ENCODE measurements at regions not wholly inside any gene's neighbourhood (a gene's known extent, or its start where the extent isn't known, plus 50 kb on each side); places are given as distances from the start of the nearest gene placed in this dataset.

- no peaks in the 10 kb centered on the region for H3K27me3 ChIP-seq (ENCODE audit: insufficient read depth, low read depth, low read length)
- H3K27ac ChIP-seq (ENCODE audit: low read length): no peak overlapping the region
- no peaks in the 10 kb centered on the region for H3K79me2 ChIP-seq (replicated peaks; ENCODE audit: insufficient read depth, low read length)
- H3K4me3 ChIP-seq (ENCODE audit: low read length): no peak overlapping the region
- TF ChIP-seq EP300 (conservative IDR thresholded peaks at IDR 0.05; ENCODE audit: poor library complexity, severe bottlenecking): no peak
- no peak for TF ChIP-seq CTCF (IDR thresholded peaks at IDR 0.05; ENCODE audit: poor library complexity, severe bottlenecking)
- TF ChIP-seq, protein P1, sequence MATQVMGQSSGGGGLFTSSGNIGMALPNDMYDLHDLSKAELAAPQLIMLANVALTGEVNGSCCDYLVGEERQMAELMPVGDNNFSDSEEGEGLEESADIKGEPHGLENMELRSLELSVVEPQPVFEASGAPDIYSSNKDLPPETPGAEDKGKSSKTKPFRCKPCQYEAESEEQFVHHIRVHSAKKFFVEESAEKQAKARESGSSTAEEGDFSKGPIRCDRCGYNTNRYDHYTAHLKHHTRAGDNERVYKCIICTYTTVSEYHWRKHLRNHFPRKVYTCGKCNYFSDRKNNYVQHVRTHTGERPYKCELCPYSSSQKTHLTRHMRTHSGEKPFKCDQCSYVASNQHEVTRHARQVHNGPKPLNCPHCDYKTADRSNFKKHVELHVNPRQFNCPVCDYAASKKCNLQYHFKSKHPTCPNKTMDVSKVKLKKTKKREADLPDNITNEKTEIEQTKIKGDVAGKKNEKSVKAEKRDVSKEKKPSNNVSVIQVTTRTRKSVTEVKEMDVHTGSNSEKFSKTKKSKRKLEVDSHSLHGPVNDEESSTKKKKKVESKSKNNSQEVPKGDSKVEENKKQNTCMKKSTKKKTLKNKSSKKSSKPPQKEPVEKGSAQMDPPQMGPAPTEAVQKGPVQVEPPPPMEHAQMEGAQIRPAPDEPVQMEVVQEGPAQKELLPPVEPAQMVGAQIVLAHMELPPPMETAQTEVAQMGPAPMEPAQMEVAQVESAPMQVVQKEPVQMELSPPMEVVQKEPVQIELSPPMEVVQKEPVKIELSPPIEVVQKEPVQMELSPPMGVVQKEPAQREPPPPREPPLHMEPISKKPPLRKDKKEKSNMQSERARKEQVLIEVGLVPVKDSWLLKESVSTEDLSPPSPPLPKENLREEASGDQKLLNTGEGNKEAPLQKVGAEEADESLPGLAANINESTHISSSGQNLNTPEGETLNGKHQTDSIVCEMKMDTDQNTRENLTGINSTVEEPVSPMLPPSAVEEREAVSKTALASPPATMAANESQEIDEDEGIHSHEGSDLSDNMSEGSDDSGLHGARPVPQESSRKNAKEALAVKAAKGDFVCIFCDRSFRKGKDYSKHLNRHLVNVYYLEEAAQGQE (IDR thresholded peaks at IDR 0.05; ENCODE audit: borderline replicate concordance): no peak
- TF ChIP-seq MXI1 (conservative IDR thresholded peaks at IDR 0.05; ENCODE audit: poor library complexity, severe bottlenecking): no peak
- TF ChIP-seq TAF1 (IDR thresholded peaks at IDR 0.05; ENCODE audit: low read depth): no peak
- TF ChIP-seq POLR2AphosphoS5 (IDR thresholded peaks at IDR 0.05): no peak
- TF ChIP-seq EZH2 (IDR thresholded peaks at IDR 0.05; ENCODE audit: borderline replicate concordance, insufficient read depth, low read length, poor library complexity, severe bottlenecking): no peak
- TF ChIP-seq RAD21 (conservative IDR thresholded peaks at IDR 0.05): no peak
- no peak for TF ChIP-seq SMC3 (conservative IDR thresholded peaks at IDR 0.05; ENCODE audit: poor library complexity)
- no peak overlapping the region for H3K9ac ChIP-seq (ENCODE audit: low read length)
- no peaks in the 10 kb centered on the region for H3K9me3 ChIP-seq (ENCODE audit: low read length)
- H2AFZ ChIP-seq (ENCODE audit: low read depth, low read length): no peak overlapping the region
- no peaks in the 10 kb centered on the region for H3K9me2 ChIP-seq (ENCODE audit: insufficient read depth, low read length)
- no peaks in the 10 kb centered on the region for H3F3A ChIP-seq (ENCODE audit: insufficient read depth, low read length, poor library complexity, severe bottlenecking)
- H3K4me2 ChIP-seq (ENCODE audit: low read length): no peak overlapping the region
- H3K36me3 ChIP-seq (ENCODE audit: insufficient read depth, low read length): no peaks in the 10 kb centered on the region
- no peaks in the 10 kb centered on the region for H4K20me1 ChIP-seq (ENCODE audit: insufficient read depth)
Observed at GRCh38 chr4:170388255-170388654, 298.5 kb upstream of the AADAT start.

GRCh38 chr4:170386971-170387370, 297.2 kb upstream of the AADAT start:
- Histone ChIP-seq H3K4me3 (ENCODE audit: low read length) (no peak overlapping the region), H4K20me1 (ENCODE audit: insufficient read depth) (no peaks in the 10 kb centered on the region), H3F3A (ENCODE audit: insufficient read depth, low read length, poor library complexity, severe bottlenecking) (no peaks in the 10 kb centered on the region), H3K9ac (ENCODE audit: low read length) (no peak overlapping the region), H3K79me2 (replicated peaks; ENCODE audit: insufficient read depth, low read length) (no peaks in the 10 kb centered on the region), H3K27ac (ENCODE audit: low read length) (no peak overlapping the region), H3K27me3 (ENCODE audit: insufficient read depth, low read depth, low read length) (no peaks in the 10 kb centered on the region), H2AFZ (ENCODE audit: low read depth, low read length) (no peak overlapping the region), H3K9me3 (ENCODE audit: low read length) (no peaks in the 10 kb centered on the region), H3K36me3 (ENCODE audit: insufficient read depth, low read length) (no peaks in the 10 kb centered on the region), H3K4me2 (ENCODE audit: low read length) (no peak overlapping the region), H3K9me2 (ENCODE audit: insufficient read depth, low read length) (no peaks in the 10 kb centered on the region)
- TF ChIP-seq TAF1 (IDR thresholded peaks at IDR 0.05; ENCODE audit: low read depth): no peak
- TF ChIP-seq CTCF (IDR thresholded peaks at IDR 0.05; ENCODE audit: poor library complexity, severe bottlenecking): no peak
- TF ChIP-seq SMC3 (conservative IDR thresholded peaks at IDR 0.05; ENCODE audit: poor library complexity): no peak
- TF ChIP-seq EP300 (conservative IDR thresholded peaks at IDR 0.05; ENCODE audit: poor library complexity, severe bottlenecking): no peak
- no peak for TF ChIP-seq MXI1 (conservative IDR thresholded peaks at IDR 0.05; ENCODE audit: poor library complexity, severe bottlenecking)
- no peak for TF ChIP-seq POLR2AphosphoS5 (IDR thresholded peaks at IDR 0.05)
- no peak for TF ChIP-seq EZH2 (IDR thresholded peaks at IDR 0.05; ENCODE audit: borderline replicate concordance, insufficient read depth, low read length, poor library complexity, severe bottlenecking)
- TF ChIP-seq RAD21 (conservative IDR thresholded peaks at IDR 0.05): no peak
- TF ChIP-seq, protein P1 (IDR thresholded peaks at IDR 0.05; ENCODE audit: borderline replicate concordance): no peak
